GM12878 (cell line): ENCODE measurements at regions not wholly inside any gene's neighbourhood (a gene's known extent, or its start where the extent isn't known, plus 50 kb on each side); places are given as distances from the start of the nearest gene placed in this dataset.

Experiments
- ATAC-seq: fragments of 200-7000 bp; cut with Tn5 transposase; 3 replicates; pipeline ENCODE4 v1.9.1; 2020; ENCODE audit warnings: mild to moderate bottlenecking, moderate library complexity
- BruUV-seq: library from RNA; stranded (reverse); fragments of 400-500 nt; replicated peaks from 2 replicates; lab custom pipeline; 2021; lab: Mats Ljungman, UMichigan
- CTCF ChIA-PET: fragments of 300-600 bp; sonication (Branson Sonifier 250); formaldehyde crosslinking; extraction: SDS; loops from one replicate; lab custom pipeline; 2021; ENCODE audit warnings: inconsistent platforms; lab: Yijun Ruan, JAX
- POLR2A ChIA-PET: fragments of 350-600 bp; formaldehyde crosslinking; extraction: SDS; loops from one replicate; lab custom pipeline; 2021; ENCODE audit warnings: inconsistent platforms; lab: Charles Lee
- RAD21 ChIA-PET: fragments of 300-600 bp; sonication (Branson Sonifier 250); formaldehyde crosslinking; loops from one replicate; lab custom pipeline; 2023; ENCODE audit warnings: antibody characterized with exemption; ENCODE audit not compliant: unreplicated experiment; lab: Charles Lee
- SMC1A ChIA-PET: fragments of 300-600 bp; sonication (Branson Sonifier 250); formaldehyde crosslinking; loops from one replicate; lab custom pipeline; 2023; ENCODE audit not compliant: unreplicated experiment, uncharacterized antibody; lab: Charles Lee
- DNase-seq: peaks from one replicate; pipeline ENCODE4 v3.0.0-alpha.2; 2011; ENCODE audit warnings: low read depth, low spot score
- FAIRE-seq: peaks from 3 replicates; lab custom pipeline; 2011; peaks lifted over from hg19 to GRCh38; lab: Jason Lieb, UNC
- H2AFZ ChIP-seq: 2 replicates; pipeline ENCODE4 v1.6.0; 2011; ENCODE audit warnings: low read depth, low read length, control low read depth; ENCODE audit not compliant: control insufficient read depth
- H3K27ac ChIP-seq: 2 replicates; pipeline ENCODE4 v1.5.1; 2011; ENCODE audit warnings: control low read depth; ENCODE audit not compliant: control insufficient read depth, insufficient read depth
- H3K27me3 ChIP-seq, 2 experiments: replicated peaks in 1 of 2; 2 replicates each; pipeline versions ENCODE4 v1.6.0 to v1.6.1; 2011; ENCODE audit warnings: low read length in 1 of 2; ENCODE audit not compliant: control insufficient read depth in 2 of 2, insufficient read depth in 2 of 2
- H3K36me3 ChIP-seq, 2 experiments: 2 replicates each; pipeline ENCODE4 v1.5.1; 2011; ENCODE audit warnings: low read length in 1 of 2; ENCODE audit not compliant: control insufficient read depth in 2 of 2, insufficient read depth in 2 of 2
- H3K4me1 ChIP-seq: 2 replicates; pipeline ENCODE4 v1.6.1; 2011; ENCODE audit warnings: mild to moderate bottlenecking, low read length, moderate library complexity, mixed read lengths; ENCODE audit not compliant: control insufficient read depth, insufficient read depth
- H3K4me2 ChIP-seq: 2 replicates; pipeline ENCODE4 v1.6.0; 2011; ENCODE audit warnings: control low read depth; ENCODE audit not compliant: control insufficient read depth, insufficient read depth
- H3K4me3 ChIP-seq: fragments of 200-600 bp; sonication (generic); 2 replicates; pipeline ENCODE4 v1.5.1; 2016
- H3K79me2 ChIP-seq: 2 replicates; pipeline ENCODE4 v1.6.0; 2011; ENCODE audit warnings: low read length; ENCODE audit not compliant: control insufficient read depth, insufficient read depth
- H3K9ac ChIP-seq: 2 replicates; pipeline ENCODE4 v1.8.0; 2011; ENCODE audit warnings: low read length, control low read depth, mixed read lengths; ENCODE audit not compliant: control insufficient read depth, insufficient read depth
- H3K9me3 ChIP-seq: replicated peaks from 3 replicates; pipeline ENCODE4 v1.5.1; 2011; ENCODE audit warnings: mild to moderate bottlenecking, low read length; ENCODE audit not compliant: control insufficient read depth, insufficient read depth
- H4K20me1 ChIP-seq: 2 replicates; pipeline ENCODE4 v1.6.0; 2011; ENCODE audit not compliant: control insufficient read depth, insufficient read depth
- ATF3 ChIP-seq: IDR thresholded peaks from 2 replicates; pipeline ENCODE4 v1.6.1; 2011; ENCODE audit warnings: low read depth, mild to moderate bottlenecking, low read length, moderate library complexity, borderline replicate concordance; ENCODE audit errors: extremely low read depth
- BCL3 ChIP-seq: IDR thresholded peaks from 2 replicates; pipeline ENCODE4 v1.6.1; 2011; ENCODE audit warnings: borderline replicate concordance, low read depth, mild to moderate bottlenecking, moderate library complexity, low read length; ENCODE audit not compliant: insufficient read depth, poor library complexity, severe bottlenecking
- MTA2 ChIP-seq: fragments of 450-650 bp; IDR thresholded peaks from 2 replicates; pipeline ENCODE4 v1.6.1; 2016; ENCODE audit warnings: low read depth, mild to moderate bottlenecking, moderate library complexity
- NRF1 ChIP-seq: conservative IDR thresholded peaks from 2 replicates; pipeline ENCODE4 v1.6.1; 2011; ENCODE audit warnings: mild to moderate bottlenecking, low read depth, low read length, improper control_type of control experiment
- RUNX3 ChIP-seq: IDR thresholded peaks from 2 replicates; pipeline ENCODE4 v1.6.1; 2012; ENCODE audit warnings: low read length, inconsistent platforms
- TCF12 ChIP-seq: IDR thresholded peaks from 2 replicates; pipeline ENCODE4 v1.6.1; 2011; ENCODE audit warnings: low read depth, mild to moderate bottlenecking, low read length
- ZBTB11 ChIP-seq: fragments of 450-650 bp; formaldehyde crosslinking; IDR thresholded peaks from 2 replicates; pipeline ENCODE4 v1.5.0; 2022; ENCODE audit warnings: mild to moderate bottlenecking, missing genetic modification characterization
- ZBTB4 ChIP-seq: fragments of 450-650 bp; formaldehyde crosslinking; IDR thresholded peaks from 2 replicates; pipeline ENCODE4 v1.4.0; 2022; ENCODE audit warnings: mild to moderate bottlenecking, moderate library complexity
- ZZZ3 ChIP-seq: IDR thresholded peaks from 2 replicates; pipeline ENCODE4 v1.6.1; 2011; ENCODE audit warnings: low read depth; ENCODE audit not compliant: control insufficient read depth, insufficient read length
- WGBS: methylation state at CpG from one replicate; pipeline ENCODE4 v1.1.6; 2016; ENCODE audit warnings: low lambda C conversion rate; ENCODE audit not compliant: insufficient replicate concordance, insufficient coverage; ENCODE audit errors: missing lambda C conversion rate; 5-methylcytosine and 5-hydroxymethylcytosine counted together
- in situ Hi-C: fragments of 300-500 bp; cut with MboI; formaldehyde crosslinking; loops from 9 replicates; pipeline ENCODE4 v1.14.3; 2018; ENCODE audit warnings: mixed read lengths
- intact Hi-C: fragments of 100-400 bp; cut with micrococcal nuclease; formaldehyde crosslinking; loops from one replicate; pipeline ENCODE4 v1.14.2; 2022; ENCODE audit not compliant: unreplicated experiment

GRCh38 chr13:50651922-50652321, 191.6 kb downstream of the DLEU7 start (continued):
- no peak for TF ChIP-seq ZBTB4 (CRISPR knock-in tag)
- TF ChIP-seq TCF12, result no peak
- no peak for TF ChIP-seq RUNX3
- TF ChIP-seq, all 136 proteins: peak for 0

- no TSS peak for BruUV-seq
- WGBS, result 35% methylated on average over 4 of the region's 4 CpGs
- in situ Hi-C loops, result no loop called here
Observed at GRCh38 chr13:50654331-50654730, 189.2 kb downstream of the DLEU7 start.

More at GRCh38 chr13:50654331-50654730, 189.2 kb downstream of the DLEU7 start:
- TF ChIP-seq ZZZ3 (no peak), ATF3 (no peak), MTA2 (no peak), ZBTB11 (CRISPR knock-in tag) (no peak), NRF1 (no peak), BCL3 (no peak)
- H3K27ac ChIP-seq, result no peak overlapping the region
- no peaks in the 10 kb centered on the region for H3K27me3 ChIP-seq
- SMC1A ChIA-PET, result no interaction called here
- RAD21 ChIA-PET, result no interaction called here
- no peaks in the 10 kb centered on the region for H3K9me3 ChIP-seq
- POLR2A ChIA-PET, result no interaction called here
- H3K4me1 ChIP-seq, result no peaks in the 10 kb centered on the region
- FAIRE-seq (no peak), DNase-seq (no peak), ATAC-seq (no peak)
- no peak overlapping the region for H3K4me2 ChIP-seq
- no peak overlapping the region for H2AFZ ChIP-seq
- no peaks in the 10 kb centered on the region for H3K36me3 ChIP-seq
- no peak overlapping the region for H3K4me3 ChIP-seq
- CTCF ChIA-PET, result no interaction called here
- intact Hi-C loops, result no loop called here
- H3K9ac ChIP-seq, result no peak overlapping the region
- no peaks in the 10 kb centered on the region for H3K79me2 ChIP-seq
- no peaks in the 10 kb centered on the region for H4K20me1 ChIP-seq
